Suprapubic skin (tissue), 4 donors: ENCODE measurements at regions not wholly inside any gene's neighbourhood (a gene's known extent, or its start where the extent isn't known, plus 50 kb on each side); places are given as distances from the start of the nearest gene placed in this dataset.

ENCODE experiments used
- CTCF ChIP-seq, 2 donors: fragments of 200-600 bp in 1 of 2; fragments of 450-650 bp in 1 of 2; sonication (generic) in 1 of 2; IDR thresholded peaks; one replicate each; pipeline ENCODE4 v1.5.1; 2016 to 2019; ENCODE audit warnings: antibody characterized with exemption in 2 of 2, mild to moderate bottlenecking in 1 of 2, moderate library complexity in 1 of 2
- POLR2A ChIP-seq, 2 donors: fragments of 450-650 bp; IDR thresholded peaks; one replicate each; pipeline ENCODE4 v1.6.1; 2017; ENCODE audit warnings: antibody characterized with exemption in 2 of 2, mild to moderate bottlenecking in 2 of 2, moderate library complexity in 2 of 2
- POLR2AphosphoS5 ChIP-seq, 3 donors: sonication (generic); formaldehyde crosslinking; IDR thresholded peaks; one replicate each; pipeline ENCODE4 v1.6.1; 2017; ENCODE audit warnings: antibody characterized with exemption in 3 of 3

- TF ChIP-seq CTCF (IDR thresholded peaks at IDR 0.05), result no peak
- no peak for TF ChIP-seq POLR2AphosphoS5 (IDR thresholded peaks at IDR 0.05)
- no peak for TF ChIP-seq POLR2A (IDR thresholded peaks at IDR 0.05)
These were observed 829.5 kb downstream of the FSCB start for GRCh38 chr14:43677581-43677980.
